ENCODE measurements at regions not wholly inside any gene's neighbourhood (a gene's known extent, or its start where the extent isn't known, plus 50 kb on each side); places are given as distances from the start of the nearest gene placed in this dataset.
"Not testable (repeated sequence)": the region's sequence is repeated elsewhere in the genome, so short reads cannot be mapped to it uniquely, and the experiment has no call there.

DNA sequence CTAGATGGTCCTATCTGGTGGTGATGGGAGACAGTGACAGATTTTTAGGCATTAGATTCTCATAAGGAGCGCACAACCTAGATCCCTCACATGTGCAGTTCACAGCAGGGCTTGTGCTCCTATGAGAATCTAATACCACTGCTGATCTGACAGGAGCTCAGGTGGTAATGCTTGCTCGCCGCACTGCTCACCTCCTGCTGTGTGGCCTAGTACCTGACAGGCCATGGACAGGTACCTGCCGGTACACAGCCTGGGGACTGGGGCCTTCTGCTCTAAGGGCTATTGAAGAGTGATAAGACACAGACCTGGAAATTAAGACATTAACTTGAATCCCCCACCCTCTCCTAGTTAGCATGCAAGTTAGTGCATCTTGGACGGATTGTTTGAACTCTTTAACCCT is 64.4 kb downstream of the KLRB1 start:
- not testable (repeated sequence) for DNase-seq (ENCODE audit: low read depth, low spot score)

DNA sequence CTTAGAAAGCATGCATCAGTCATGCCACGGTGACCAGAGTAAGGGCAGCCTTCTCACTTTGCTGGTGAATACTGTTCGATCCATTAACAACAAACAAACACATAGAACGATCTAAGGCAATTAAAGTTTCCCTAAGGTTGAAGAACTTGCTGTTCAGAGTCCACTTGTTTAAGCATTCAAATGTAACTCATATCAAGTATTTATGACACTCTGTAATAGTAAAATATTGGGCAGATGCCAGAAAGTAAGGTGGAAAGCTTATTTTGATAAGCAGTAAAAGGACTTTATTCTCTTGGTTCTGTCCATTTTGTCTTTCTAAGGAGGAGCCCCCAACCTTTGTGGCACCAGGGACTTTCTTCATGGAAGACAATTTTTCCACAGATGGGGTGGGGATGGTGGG is 64.9 kb downstream of the KLRB1 start:
- DNase-seq (ENCODE audit: low read depth, low spot score): not testable (repeated sequence)

DNA sequence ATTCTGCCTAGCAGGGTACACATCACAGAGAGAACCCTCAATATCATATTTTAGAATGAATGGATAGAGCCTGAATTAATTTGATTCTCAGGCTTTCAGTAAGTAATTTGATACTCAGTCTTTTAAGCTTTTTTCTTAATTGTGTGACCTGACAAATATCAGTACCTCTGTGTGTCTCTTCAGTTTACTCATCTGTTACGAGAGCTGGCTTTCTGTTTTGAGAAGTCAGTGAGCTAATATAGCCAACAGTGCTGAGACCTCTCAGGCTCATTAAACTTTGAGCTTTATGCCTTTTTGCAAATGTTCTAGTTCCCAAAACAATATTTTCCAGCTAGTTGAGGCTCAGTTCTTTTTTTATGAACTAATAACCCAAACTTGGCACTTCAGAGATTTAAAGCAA is 91.8 kb downstream of the KLRB1 start:
- not testable (repeated sequence) for DNase-seq (ENCODE audit: low read depth, low spot score)

DNA sequence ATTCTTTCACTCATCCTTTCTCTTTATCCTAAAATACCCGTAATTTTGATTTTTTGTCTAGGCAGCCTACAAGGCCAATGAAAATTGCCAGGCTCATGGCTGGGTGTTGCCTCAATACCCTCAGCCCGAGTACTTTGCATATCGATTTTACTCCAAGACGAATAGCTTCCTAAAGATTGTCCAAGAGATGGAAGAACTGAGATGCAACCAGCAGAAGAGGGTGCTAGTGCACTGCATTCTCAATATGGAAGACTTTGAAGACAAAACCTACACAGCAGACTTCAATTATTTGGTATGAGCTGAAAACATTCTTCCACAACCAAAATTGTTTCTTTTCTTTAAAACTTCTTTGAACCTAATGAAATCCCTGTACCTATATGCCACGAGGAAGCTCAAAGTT is 95.0 kb downstream of the KLRB1 start:
- DNase-seq (ENCODE audit: low read depth, low spot score): not testable (repeated sequence)

DNA sequence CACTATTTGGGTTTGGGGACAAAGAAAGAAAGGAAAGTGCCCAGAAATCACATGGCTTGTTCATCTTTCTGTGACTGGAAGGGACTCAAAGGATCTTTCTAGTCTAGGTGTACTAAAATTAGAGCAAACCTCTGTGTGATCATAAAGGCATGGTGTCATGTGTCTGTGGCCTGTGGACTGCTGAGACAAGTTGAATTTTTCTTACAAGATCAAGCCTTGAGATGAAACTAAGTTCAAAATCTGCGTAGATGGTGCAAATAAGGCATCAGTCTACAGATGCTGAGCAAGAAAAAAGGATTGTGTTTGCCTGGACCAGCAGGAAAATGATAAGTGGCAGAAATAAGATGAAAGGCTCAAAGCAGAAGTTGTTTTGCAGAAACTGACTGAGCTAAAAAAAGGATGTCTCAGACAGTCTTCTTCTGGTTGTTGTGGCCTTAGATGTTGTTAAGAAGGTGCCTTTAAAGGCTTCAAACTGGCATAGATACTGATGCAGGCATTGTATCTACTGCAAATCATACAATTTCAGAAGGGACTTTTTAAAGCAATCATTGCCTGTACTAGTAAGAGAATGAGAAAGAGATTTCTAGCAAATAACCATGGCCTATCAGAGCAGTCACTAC is 97.2 kb downstream of the KLRB1 start:
- not testable (repeated sequence) for DNase-seq (ENCODE audit: low read depth, low spot score)

DNA sequence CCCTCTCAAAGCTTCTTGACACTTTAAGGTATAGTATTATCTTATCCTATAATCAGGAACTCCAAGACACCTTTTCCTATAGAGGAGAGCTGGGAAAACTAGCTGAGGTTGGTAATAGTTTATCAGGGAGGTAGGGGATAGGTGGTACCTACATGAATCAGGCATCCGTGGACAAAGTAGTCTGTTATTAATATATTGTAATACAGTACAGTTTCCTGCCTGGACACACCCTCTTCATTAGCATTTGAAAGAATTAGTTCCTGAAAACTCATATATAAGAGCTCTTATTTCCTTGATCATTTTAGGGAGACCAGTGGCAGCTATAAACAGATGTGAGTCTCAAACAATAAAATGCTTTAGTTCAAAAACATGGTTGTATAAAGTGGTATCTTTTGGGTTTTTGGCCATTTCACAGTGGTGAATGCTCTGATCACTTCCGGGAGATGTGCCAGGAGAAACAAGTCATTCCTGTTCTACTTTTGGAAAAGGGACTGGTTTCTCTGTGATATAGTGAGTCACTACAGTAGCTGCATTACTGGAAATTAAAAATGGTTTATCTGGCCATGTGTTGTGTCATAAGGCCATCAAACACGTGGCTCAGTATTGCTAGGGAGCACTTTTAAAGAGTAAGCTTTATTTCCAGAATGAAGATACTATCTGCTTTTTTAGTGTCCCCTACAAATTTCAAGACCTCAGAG is 98.1 kb downstream of the KLRB1 start:
- DNase-seq (ENCODE audit: low read depth, low spot score): peak; percentile 56

DNA sequence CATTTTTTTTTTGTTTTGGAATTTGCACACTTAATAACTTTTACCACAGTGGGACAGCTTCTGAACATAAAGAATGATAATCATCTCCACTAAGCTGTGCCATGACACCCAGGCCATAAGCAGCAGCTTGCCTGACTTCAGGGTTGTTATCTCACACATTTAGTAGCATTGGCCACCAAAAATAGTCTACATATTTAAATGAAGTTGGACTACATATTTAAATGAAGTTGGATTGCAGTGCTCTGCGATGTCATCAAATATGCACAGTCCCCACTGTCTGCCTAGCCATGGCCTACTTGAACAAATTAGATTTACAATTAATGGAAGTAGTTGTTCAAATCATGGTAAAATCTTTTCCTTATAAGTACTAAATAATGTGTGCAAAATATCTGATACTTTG is 101.0 kb downstream of the KLRB1 start:
- DNase-seq (ENCODE audit: low read depth, low spot score): no peak

DNA sequence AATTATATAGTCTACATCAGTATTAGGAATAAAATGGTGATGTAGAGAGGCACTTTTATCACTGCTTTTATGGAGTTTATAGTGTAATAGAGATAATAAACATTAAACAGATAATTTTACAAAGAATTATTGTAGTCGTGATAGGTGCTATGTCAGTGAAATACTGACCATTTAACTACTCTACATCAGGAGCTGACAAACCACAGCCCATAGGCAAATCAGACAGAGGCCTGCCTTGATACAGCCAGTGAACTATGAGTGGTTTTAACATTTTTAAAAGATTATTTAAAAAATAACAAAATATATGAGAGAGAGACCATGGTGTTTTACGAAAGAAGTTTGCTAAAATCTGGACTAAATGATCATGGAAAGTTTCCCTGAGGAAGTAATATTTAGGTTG is 104.3 kb downstream of the KLRB1 start:
- DNase-seq (ENCODE audit: low read depth, low spot score): not testable (repeated sequence)

DNA sequence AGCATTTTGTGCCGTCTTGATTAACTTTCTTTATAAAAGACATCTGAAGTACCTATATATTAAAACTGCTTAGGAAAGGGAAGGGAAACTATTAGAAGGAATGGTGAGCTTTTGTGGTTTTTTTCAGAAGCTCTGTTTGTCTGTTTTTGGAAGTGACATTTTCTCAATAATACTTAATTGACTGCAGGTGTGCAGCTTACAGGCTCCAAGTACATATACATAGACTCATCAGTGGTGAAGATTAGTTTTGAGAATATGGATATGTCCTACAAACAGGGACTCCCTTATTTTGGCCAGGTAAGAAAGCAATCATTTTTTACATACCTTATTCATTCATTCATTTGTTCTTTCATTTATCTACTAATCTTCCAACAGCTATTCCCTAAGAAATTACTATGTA is 104.9 kb downstream of the KLRB1 start:
- DNase-seq (ENCODE audit: low read depth, low spot score): not testable (repeated sequence)

DNA sequence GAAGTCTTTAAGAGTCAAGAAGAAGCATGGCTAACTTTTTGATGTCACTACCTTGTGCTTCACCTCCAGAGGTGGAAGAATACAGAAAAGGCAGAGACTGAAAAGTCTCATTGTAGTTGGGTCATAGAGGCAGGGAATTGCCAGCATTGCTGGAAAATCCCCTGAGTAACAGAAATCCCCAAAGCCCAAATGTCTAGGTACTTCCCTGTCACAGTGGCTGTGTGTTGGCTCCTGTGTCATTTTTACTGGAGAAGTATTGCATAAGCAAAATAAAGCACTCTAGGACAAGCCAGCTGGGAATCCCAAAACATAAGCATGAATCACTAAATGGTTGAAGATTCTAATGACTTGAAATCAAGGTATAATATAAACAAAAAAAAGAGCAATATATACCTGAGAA is 114.4 kb downstream of the KLRB1 start:
- not testable (repeated sequence) for DNase-seq (ENCODE audit: low read depth, low spot score)

DNA sequence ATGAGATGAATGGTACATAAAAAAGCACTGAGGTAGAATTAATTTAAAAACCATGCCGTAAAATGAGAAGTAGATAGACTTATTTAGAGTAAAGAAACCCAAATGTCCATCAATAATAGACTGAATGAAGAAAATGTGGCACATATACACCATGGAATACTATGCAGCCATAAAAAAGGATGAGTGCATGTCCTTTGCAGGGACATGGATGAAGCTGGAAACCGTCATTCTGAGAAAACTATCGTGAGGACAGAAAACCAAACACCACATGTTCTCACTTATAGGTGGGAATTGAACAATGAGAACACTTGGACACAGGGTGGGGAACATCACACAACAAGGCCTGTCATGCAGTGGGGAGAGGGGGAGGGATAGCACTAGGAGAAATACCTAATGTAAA is 126.4 kb downstream of the KLRB1 start:
- not testable (repeated sequence) for DNase-seq (ENCODE audit: low read depth, low spot score)

DNA sequence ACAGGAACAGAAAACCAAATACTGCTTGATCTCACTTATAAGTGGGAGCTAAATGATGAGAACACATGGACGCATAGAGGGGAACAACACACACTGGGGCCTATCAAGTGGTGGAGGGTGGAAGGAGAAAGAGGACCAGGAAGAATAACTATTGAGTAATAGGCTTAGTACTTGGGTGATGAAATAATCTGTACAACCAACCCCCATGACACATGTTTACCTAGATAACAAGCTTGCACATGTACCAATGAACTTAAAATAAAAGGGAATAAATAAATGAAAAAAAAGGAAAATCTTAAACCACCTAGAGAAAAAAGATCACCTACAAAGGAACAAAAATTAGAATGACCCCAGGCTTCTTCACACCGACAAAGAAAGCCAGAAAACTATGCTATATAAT is 133.5 kb downstream of the KLRB1 start:
- not testable (repeated sequence) for DNase-seq (ENCODE audit: low read depth, low spot score)

DNA sequence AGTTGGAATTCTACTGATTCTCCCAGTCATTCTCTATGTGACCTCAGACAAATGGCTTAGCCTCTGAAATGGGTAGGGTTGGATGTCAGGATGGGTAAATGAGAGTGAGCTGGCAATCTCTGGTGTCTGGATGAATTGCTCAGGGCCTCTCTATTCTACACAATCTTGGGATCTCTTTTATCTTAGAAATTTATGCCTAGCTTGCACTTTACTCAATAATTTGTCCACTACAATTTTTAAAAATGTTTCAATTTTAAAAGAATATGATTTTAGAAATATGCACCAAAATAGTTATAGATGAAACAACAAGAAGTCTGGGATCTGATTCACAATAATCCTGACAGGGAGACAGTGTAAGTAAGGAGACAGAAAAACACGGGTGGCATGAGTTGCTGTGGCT is 134.1 kb downstream of the KLRB1 start:
- not testable (repeated sequence) for DNase-seq (ENCODE audit: low read depth, low spot score)

DNA sequence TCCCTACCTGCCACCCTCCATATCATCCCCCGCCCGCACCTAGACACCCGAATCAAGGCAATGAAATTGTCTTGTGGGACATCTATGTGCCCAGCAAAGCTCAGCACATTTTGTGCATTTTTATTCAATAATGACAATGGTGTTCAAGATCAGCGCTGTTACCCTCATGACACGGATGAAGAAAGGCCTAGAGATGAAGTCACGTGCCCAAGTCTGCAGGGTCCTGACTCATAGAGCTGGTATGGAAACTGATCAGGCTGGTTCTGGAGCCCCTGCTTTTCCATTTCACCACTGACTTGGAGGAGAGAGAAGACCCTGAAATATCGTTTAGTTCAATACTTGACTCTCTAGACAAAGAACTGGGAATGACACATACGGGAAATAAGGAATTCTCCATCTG is 136.2 kb downstream of the KLRB1 start:
- DNase-seq (ENCODE audit: low read depth, low spot score): not testable (repeated sequence)

DNA sequence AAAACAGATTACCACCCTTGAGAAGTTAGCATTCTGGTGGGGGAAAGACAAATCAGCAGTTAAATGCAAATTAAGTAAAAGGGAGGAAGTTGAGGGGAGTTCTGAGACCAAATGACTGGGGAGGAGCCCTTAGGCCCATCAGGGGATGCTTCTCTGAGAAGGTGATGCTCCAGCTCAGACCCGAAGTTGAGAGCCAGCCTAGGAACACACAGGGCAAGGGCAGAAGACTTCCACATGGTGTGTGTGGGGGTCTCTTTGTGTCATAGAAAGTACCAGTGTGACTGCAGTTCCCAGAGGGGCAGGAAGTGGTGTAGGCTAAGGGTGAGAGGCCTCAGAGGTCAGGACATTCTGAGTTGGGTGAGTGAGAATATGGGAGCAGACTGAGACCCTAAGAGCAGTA is 137.3 kb downstream of the KLRB1 start:
- not testable (repeated sequence) for DNase-seq (ENCODE audit: low read depth, low spot score)

DNA sequence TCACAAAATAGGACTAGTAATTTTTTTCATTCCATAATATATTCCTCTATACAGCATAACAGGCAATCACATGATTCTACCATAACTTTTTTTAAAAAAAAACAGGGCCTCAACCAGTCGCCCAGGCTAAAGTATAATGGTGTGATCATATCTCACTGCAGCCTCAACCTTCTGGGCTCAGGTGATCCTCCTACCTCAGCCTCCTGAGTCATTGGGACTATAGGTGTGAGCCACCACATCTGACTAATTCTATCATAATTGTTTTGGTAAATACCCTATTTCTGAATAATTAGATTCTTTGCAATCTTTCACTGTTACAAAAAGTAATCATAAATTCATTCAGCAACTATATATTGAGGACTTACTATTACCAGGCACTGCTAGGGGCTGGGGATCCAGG is 137.8 kb downstream of the KLRB1 start:
- not testable (repeated sequence) for DNase-seq (ENCODE audit: low read depth, low spot score)

DNA sequence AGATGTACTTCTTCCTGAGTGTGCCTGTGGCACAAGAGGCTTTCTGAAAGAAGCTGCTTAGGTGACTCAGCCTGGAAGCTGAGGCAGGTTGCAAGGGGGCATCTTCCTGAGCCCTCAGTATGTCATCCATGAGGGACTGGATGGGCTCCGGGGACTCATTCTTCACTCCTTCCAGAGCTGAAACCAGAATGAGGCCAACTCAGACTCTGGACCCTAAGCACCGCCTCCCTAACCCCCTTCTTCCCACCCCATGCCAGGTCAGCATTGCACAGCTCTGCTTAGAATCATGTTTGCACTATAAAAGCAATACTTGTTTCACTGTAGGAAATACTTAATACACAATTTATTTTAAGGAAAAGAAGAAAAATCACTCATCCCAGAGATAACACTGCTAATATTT is 138.3 kb downstream of the KLRB1 start:
- DNase-seq (ENCODE audit: low read depth, low spot score): not testable (repeated sequence)

DNA sequence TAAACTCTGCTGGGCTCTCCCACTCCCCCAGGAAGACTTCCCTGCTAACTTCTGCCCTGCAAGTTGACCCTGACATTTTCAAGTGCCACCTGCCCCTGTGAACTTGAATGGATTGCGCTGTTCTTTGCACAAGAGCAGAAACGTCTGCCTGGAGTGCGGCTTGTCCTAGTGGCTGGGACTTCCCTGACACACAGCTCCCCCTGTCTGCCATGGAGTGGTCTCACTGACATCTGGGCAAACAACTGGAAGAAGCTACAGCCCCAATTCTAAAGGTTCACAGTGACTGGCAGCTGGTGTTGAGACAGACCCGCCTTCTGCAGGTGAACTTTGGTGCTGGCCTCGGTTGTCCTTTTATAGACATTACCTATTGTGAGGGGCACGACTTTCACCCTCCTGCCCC is 138.7 kb downstream of the KLRB1 start:
- peak; percentile 26 for DNase-seq (ENCODE audit: low read depth, low spot score)

DNA sequence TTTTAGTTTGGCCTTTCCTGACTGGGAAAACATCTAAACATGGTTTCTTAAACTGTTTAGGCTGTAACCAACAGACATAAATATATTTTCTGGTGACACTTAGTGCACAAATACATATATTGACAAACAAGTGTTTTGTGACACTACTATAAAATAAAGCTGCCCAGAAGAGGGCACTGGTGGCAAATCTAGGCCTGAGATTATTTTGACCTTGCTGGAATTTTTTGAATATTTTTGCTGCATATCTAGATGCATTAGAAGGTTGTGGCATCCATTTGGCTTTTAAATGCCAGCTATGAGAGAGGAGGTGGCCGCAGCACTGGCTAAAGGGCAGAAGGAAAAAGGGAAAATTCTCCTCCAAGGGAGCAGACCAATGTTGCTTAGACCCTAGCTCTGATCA is 139.6 kb downstream of the KLRB1 start:
- not testable (repeated sequence) for DNase-seq (ENCODE audit: low read depth, low spot score)

DNA sequence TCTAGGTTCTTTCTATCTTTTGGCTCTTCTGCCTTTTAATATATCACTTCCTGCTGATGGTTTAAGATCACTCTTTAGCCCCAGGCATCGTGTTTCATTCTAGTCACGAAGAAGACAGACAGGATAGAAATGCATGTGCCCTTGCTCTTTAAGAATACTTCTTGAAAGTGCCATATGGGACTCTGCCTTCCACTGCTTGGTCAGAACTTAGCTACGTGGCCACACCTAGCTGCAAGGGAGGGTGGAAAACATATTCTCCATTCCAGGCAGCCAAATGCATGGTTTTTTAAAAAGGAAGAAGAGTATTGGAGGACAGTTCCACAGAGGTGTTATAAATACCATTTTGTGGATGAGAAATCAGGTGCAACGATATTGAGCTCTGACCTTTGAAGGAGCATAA is 143.3 kb downstream of the KLRB1 start:
- no peak for DNase-seq (ENCODE audit: low read depth, low spot score)

DNA sequence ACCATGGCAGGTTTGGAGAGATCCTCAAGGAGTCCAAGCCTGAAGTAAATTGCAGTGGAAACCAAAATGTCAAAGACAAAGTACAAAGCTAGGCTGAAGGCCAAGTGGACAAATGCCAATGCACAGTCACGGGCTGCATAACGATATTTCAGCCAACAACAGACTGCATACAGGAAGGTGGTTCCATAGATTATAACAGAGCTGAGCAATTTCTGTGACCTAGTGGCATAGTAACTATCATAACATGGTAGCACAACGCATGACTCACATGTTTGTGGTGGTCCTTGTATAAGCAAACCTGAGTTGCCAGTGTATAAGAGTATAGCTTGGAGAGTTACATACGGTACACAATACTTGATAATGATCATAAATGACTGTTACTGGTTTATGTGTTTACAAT is 152.2 kb downstream of the KLRB1 start:
- DNase-seq (ENCODE audit: low read depth, low spot score): peak; percentile 51

DNA sequence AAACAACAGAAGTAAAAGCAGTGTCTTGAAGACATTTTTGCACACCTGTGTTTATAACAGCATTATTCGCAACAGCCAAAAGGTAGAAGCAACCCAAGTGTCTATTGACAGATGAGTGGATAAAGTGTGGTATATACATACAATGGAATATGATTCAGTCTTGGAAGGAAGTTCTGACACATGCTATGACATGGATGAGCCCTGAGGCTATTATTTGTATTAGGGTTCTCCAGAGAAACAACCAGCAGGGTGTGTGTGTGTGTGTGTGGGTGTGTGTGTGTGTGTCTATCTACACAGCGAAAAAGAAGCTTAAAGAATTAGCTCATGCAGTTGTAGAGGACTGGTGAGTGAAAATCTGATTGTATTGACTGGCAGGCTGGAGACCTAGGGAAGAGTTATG is 153.7 kb downstream of the KLRB1 start:
- DNase-seq (ENCODE audit: low read depth, low spot score): not testable (repeated sequence)

DNA sequence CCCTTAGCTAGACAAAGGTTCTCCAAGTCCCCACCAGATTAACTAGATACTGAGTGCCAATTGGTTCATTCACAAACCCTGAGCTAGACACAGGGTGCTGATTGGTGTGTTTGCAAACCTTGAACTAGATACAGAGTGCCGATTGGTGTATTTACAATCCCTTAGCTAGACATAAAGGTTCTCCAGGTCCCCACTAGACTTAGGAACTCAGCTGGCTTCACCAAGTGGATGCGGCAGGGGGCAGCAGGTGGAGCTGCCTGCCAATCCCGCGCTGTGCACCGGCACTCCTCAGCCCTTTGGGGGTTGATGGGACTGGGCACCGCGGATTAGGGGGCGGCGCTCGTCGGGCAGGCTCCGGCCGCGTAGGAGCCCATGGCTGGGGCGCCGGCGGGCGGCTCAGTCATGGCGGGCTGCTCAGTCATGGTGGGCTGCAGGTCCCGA is 157.6 kb downstream of the KLRB1 start:
- DNase-seq (ENCODE audit: low read depth, low spot score): not testable (repeated sequence)
